Panc1 (cell line): ENCODE measurements at regions not wholly inside any gene's neighbourhood (a gene's known extent, or its start where the extent isn't known, plus 50 kb on each side); places are given as distances from the start of the nearest gene placed in this dataset.

Experiments used
- ATAC-seq: fragments of 200-7000 bp; cut with Tn5 transposase; 2 replicates; pipeline ENCODE4 v1.9.1; 2020; ENCODE audit warnings: mild to moderate bottlenecking, moderate library complexity
- BruUV-seq: library from RNA; stranded (reverse); fragments of 400-500 nt; replicated peaks from 2 replicates; lab custom pipeline; 2021; lab: Mats Ljungman, UMichigan
- CTCF ChIA-PET: fragments of 300-600 bp; sonication (Branson Sonifier 250); formaldehyde crosslinking; loops from one replicate; lab custom pipeline; 2022; ENCODE audit warnings: antibody characterized with exemption; lab: Charles Lee
- POLR2A ChIA-PET: fragments of 300-600 bp; sonication (Branson Sonifier 250); formaldehyde crosslinking; loops from one replicate; lab custom pipeline; 2022; ENCODE audit warnings: antibody characterized with exemption; lab: Charles Lee
- DNase-seq: peaks from one replicate; pipeline ENCODE4 v3.0.0-alpha.2; 2010; ENCODE audit warnings: low read depth, low spot score
- H3K27ac ChIP-seq: 2 replicates; pipeline ENCODE4 v1.5.1; 2011; ENCODE audit warnings: mild to moderate bottlenecking, low read length, inconsistent platforms
- H3K27me3 ChIP-seq: fragments of 200-500 bp; sonication (Bioruptor generic); 2 replicates; pipeline ENCODE4 v1.6.0; 2014; ENCODE audit warnings: low read length, inconsistent platforms; ENCODE audit not compliant: control insufficient read depth, insufficient read depth
- H3K36me3 ChIP-seq: fragments of 200-500 bp; sonication (Bioruptor generic); 2 replicates; pipeline ENCODE4 v1.5.1; 2014; ENCODE audit warnings: inconsistent platforms, mild to moderate bottlenecking, low read length, moderate library complexity; ENCODE audit not compliant: control insufficient read depth, insufficient read depth
- H3K4me1 ChIP-seq: 2 replicates; pipeline ENCODE4 v1.5.1; 2011; ENCODE audit warnings: inconsistent platforms, mild to moderate bottlenecking, low read length, moderate library complexity; ENCODE audit not compliant: control insufficient read depth, insufficient read depth
- H3K4me3 ChIP-seq, 2 experiments: 2 replicates each; pipeline ENCODE4 v1.5.1; 2011 to 2012; ENCODE audit warnings: low read depth in 2 of 2, low read length in 2 of 2, mild to moderate bottlenecking in 2 of 2, inconsistent platforms in 1 of 2, moderate library complexity in 1 of 2
- H3K9me3 ChIP-seq: fragments of 200-500 bp; sonication (Bioruptor generic); 2 replicates; pipeline ENCODE4 v1.5.1; 2014; ENCODE audit warnings: low read depth, mild to moderate bottlenecking, inconsistent platforms, low read length, moderate library complexity; ENCODE audit not compliant: control insufficient read depth, insufficient read depth
- POLR2AphosphoS5 ChIP-seq: IDR thresholded peaks from 2 replicates; pipeline ENCODE4 v1.6.1; 2012; ENCODE audit warnings: mild to moderate bottlenecking, low read depth, low read length, moderate library complexity
- SIN3A ChIP-seq: IDR thresholded peaks from 2 replicates; pipeline ENCODE4 v1.6.1; 2012; ENCODE audit warnings: low read depth, mild to moderate bottlenecking, low read length, moderate library complexity, borderline replicate concordance; ENCODE audit not compliant: insufficient read depth
- TCF7L2 ChIP-seq: IDR thresholded peaks from 2 replicates; pipeline ENCODE4 v1.6.1; 2011; ENCODE audit warnings: mild to moderate bottlenecking, low read depth, low read length, inconsistent platforms
- in situ Hi-C: cut with HindIII; loops from 2 replicates; pipeline ENCODE4 v1.10.0; 2016; ENCODE audit warnings: low sequenced_read_pairs, low pct_unique_long_range_greater_than_20kb
- intact Hi-C: fragments of 100-400 bp; cut with micrococcal nuclease; formaldehyde crosslinking; loops from one replicate; pipeline ENCODE4 v1.10.0; 2022; ENCODE audit not compliant: unreplicated experiment
- TF ChIP-seq, protein P1 (sequence below): fragments of 450-650 bp; IDR thresholded peaks from 2 replicates; pipeline ENCODE4 v1.5.1; 2017; ENCODE audit warnings: mild to moderate bottlenecking
- TF ChIP-seq, protein P2 (sequence below), 2 experiments: IDR thresholded peaks; 2 replicates each; pipeline ENCODE4 v1.6.1; 2011 to 2012; ENCODE audit warnings: low read depth in 2 of 2, control low read depth in 1 of 2, low read length in 1 of 2, mild to moderate bottlenecking in 1 of 2, moderate library complexity in 1 of 2; ENCODE audit not compliant: insufficient read depth in 1 of 2

DNA sequence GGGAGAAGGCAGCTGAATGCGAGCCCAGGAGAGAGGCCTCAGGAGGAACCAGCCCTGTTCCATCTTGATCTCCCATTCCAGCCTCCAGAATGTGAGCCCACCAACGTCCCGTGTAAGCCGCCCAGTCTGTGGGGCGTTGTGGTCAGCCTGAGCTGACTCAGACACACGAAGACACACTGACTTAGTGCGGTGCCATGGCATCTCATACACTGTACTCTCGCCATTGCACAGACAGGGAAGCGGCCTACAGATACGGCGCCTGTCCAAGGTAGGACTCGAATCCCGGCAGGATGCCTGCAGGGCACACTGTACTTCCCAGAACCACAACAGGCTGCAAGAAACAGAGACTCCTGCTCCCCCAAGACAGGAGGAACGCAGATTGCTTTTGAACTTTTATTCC, 179.6 kb downstream of the CTTN start:
- Histone ChIP-seq H3K27ac (no peak overlapping the region), H3K27me3 (no peaks in the 10 kb centered on the region), H3K4me1 (no peaks in the 10 kb centered on the region), H3K36me3 (no peaks in the 10 kb centered on the region), H3K9me3 (no peaks in the 10 kb centered on the region), H3K4me3 (no peak overlapping the region)
- in situ Hi-C loops, result no loop called here
- TF ChIP-seq, protein P1, sequence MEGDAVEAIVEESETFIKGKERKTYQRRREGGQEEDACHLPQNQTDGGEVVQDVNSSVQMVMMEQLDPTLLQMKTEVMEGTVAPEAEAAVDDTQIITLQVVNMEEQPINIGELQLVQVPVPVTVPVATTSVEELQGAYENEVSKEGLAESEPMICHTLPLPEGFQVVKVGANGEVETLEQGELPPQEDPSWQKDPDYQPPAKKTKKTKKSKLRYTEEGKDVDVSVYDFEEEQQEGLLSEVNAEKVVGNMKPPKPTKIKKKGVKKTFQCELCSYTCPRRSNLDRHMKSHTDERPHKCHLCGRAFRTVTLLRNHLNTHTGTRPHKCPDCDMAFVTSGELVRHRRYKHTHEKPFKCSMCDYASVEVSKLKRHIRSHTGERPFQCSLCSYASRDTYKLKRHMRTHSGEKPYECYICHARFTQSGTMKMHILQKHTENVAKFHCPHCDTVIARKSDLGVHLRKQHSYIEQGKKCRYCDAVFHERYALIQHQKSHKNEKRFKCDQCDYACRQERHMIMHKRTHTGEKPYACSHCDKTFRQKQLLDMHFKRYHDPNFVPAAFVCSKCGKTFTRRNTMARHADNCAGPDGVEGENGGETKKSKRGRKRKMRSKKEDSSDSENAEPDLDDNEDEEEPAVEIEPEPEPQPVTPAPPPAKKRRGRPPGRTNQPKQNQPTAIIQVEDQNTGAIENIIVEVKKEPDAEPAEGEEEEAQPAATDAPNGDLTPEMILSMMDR, result no peak
- TF ChIP-seq POLR2AphosphoS5, result no peak
- TF ChIP-seq, protein P2, sequence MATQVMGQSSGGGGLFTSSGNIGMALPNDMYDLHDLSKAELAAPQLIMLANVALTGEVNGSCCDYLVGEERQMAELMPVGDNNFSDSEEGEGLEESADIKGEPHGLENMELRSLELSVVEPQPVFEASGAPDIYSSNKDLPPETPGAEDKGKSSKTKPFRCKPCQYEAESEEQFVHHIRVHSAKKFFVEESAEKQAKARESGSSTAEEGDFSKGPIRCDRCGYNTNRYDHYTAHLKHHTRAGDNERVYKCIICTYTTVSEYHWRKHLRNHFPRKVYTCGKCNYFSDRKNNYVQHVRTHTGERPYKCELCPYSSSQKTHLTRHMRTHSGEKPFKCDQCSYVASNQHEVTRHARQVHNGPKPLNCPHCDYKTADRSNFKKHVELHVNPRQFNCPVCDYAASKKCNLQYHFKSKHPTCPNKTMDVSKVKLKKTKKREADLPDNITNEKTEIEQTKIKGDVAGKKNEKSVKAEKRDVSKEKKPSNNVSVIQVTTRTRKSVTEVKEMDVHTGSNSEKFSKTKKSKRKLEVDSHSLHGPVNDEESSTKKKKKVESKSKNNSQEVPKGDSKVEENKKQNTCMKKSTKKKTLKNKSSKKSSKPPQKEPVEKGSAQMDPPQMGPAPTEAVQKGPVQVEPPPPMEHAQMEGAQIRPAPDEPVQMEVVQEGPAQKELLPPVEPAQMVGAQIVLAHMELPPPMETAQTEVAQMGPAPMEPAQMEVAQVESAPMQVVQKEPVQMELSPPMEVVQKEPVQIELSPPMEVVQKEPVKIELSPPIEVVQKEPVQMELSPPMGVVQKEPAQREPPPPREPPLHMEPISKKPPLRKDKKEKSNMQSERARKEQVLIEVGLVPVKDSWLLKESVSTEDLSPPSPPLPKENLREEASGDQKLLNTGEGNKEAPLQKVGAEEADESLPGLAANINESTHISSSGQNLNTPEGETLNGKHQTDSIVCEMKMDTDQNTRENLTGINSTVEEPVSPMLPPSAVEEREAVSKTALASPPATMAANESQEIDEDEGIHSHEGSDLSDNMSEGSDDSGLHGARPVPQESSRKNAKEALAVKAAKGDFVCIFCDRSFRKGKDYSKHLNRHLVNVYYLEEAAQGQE (IDR thresholded peaks at IDR 0.05; ENCODE audit: insufficient read depth in 1 of 2, low read depth in 2 of 2, low read length in 1 of 2), result no peak
- TF ChIP-seq TCF7L2, result no peak
- no peak for TF ChIP-seq SIN3A
- POLR2A ChIA-PET, result no interaction called here
- BruUV-seq, result no TSS peak
- intact Hi-C loops, result no loop called here
- no peak for ATAC-seq
- CTCF ChIA-PET, result no interaction called here
- no peak for DNase-seq

DNA sequence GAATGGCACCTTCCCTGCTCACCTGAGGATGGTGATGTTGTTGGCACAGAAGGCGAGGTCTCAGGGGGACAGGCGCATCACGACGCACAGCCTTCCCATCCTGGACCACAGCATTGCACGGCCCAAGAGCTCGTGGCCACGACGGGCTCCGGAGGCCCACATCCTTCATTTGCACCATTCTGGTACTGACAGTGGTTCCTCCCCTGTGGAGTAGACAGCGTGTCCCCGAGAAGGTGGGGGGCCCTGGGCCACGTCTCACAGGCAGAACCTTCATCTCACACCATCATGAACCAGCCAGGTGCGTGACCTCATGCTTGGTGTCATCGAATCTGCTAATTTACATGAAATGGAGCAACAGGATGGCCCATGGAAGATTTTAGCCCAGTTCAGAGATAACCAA, 180.0 kb downstream of the CTTN start:
- H3K27ac ChIP-seq, result no peak overlapping the region
- no peaks in the 10 kb centered on the region for H3K4me1 ChIP-seq
- H3K9me3 ChIP-seq, result no peaks in the 10 kb centered on the region
- DNase-seq, result no peak
- ATAC-seq, result no peak
- no peak overlapping the region for H3K4me3 ChIP-seq
- POLR2A ChIA-PET, result no interaction called here
- H3K36me3 ChIP-seq, result no peaks in the 10 kb centered on the region
- TF ChIP-seq, protein P2 (IDR thresholded peaks at IDR 0.05; ENCODE audit: insufficient read depth in 1 of 2, low read depth in 2 of 2, low read length in 1 of 2), result no peak
- TF ChIP-seq, protein P1, result no peak
- TF ChIP-seq POLR2AphosphoS5, result no peak
- TF ChIP-seq TCF7L2, result no peak
- no peak for TF ChIP-seq SIN3A
- no peaks in the 10 kb centered on the region for H3K27me3 ChIP-seq
- CTCF ChIA-PET, result no interaction called here
- BruUV-seq, result no TSS peak
- intact Hi-C loops (no loop called here), in situ Hi-C loops (no loop called here)
